ENCODE measurements at regions not wholly inside any gene's neighbourhood (a gene's known extent, or its start where the extent isn't known, plus 50 kb on each side); places are given as distances from the start of the nearest gene placed in this dataset.

GRCh38 chr18:41513438-41513837 lies 441.6 kb upstream of the PIK3C3 start:
- no peak for DNase-seq (ENCODE audit: low spot score)
- in situ Hi-C loops (cut with HindIII; ENCODE audit: low sequenced_read_pairs) = no loop called here

- no peak for DNase-seq (ENCODE audit: low spot score)
Measured at GRCh38 chr18:41504316-41504715, 450.7 kb upstream of the PIK3C3 start.

GRCh38 chr18:41501848-41502247 lies 453.2 kb upstream of the PIK3C3 start:
- no peak for DNase-seq (ENCODE audit: low spot score)

More at GRCh38 chr18:41504316-41504715, 450.7 kb upstream of the PIK3C3 start:
- in situ Hi-C loops (cut with HindIII; ENCODE audit: low sequenced_read_pairs) = no loop called here

GRCh38 chr18:41499345-41499744 lies 455.7 kb upstream of the PIK3C3 start:
- in situ Hi-C loops (cut with HindIII; ENCODE audit: low sequenced_read_pairs) = no loop called here
- no peak for DNase-seq (ENCODE audit: low spot score)

More at GRCh38 chr18:41501848-41502247, 453.2 kb upstream of the PIK3C3 start:
- in situ Hi-C loops (cut with HindIII; ENCODE audit: low sequenced_read_pairs) = no loop called here

GRCh38 chr18:41490861-41491260 lies 464.2 kb upstream of the PIK3C3 start:
- in situ Hi-C loops (cut with HindIII; ENCODE audit: low sequenced_read_pairs) = no loop called here
- DNase-seq (ENCODE audit: low spot score) = no peak

GRCh38 chr18:41486575-41486974 lies 468.5 kb upstream of the PIK3C3 start:
- DNase-seq (ENCODE audit: low spot score) = no peak
- in situ Hi-C loops (cut with HindIII; ENCODE audit: low sequenced_read_pairs) = no loop called here

GRCh38 chr18:41484069-41484468 lies 471.0 kb upstream of the PIK3C3 start:
- no peak for DNase-seq (ENCODE audit: low spot score)
- in situ Hi-C loops (cut with HindIII; ENCODE audit: low sequenced_read_pairs) = no loop called here

- in situ Hi-C loops (cut with HindIII; ENCODE audit: low sequenced_read_pairs) = no loop called here
- DNase-seq (ENCODE audit: low spot score) = no peak
Measured at GRCh38 chr18:41482501-41482900, 472.5 kb upstream of the PIK3C3 start.

GRCh38 chr18:41466436-41467160 lies 488.4 kb upstream of the PIK3C3 start:
- no peak for DNase-seq (ENCODE audit: low spot score)
- in situ Hi-C loops (cut with HindIII; ENCODE audit: low sequenced_read_pairs) = no loop called here

GRCh38 chr18:41465386-41465785 lies 489.6 kb upstream of the PIK3C3 start:
- DNase-seq (ENCODE audit: low spot score) = no peak
- in situ Hi-C loops (cut with HindIII; ENCODE audit: low sequenced_read_pairs) = no loop called here

GRCh38 chr18:41464278-41464677 lies 490.8 kb upstream of the PIK3C3 start:
- DNase-seq (ENCODE audit: low spot score) = no peak
- in situ Hi-C loops (cut with HindIII; ENCODE audit: low sequenced_read_pairs) = no loop called here

- in situ Hi-C loops (cut with HindIII; ENCODE audit: low sequenced_read_pairs) = no loop called here
- no peak for DNase-seq (ENCODE audit: low spot score)
Measured at GRCh38 chr18:41462946-41463345, 492.1 kb upstream of the PIK3C3 start.

- no peak for DNase-seq (ENCODE audit: low spot score)
- in situ Hi-C loops (cut with HindIII; ENCODE audit: low sequenced_read_pairs) = no loop called here
Measured at GRCh38 chr18:41461114-41461513, 493.9 kb upstream of the PIK3C3 start.

- no peak for DNase-seq (ENCODE audit: low spot score)
- in situ Hi-C loops (cut with HindIII; ENCODE audit: low sequenced_read_pairs) = no loop called here
Measured at GRCh38 chr18:41459656-41460055, 495.4 kb upstream of the PIK3C3 start.

- no peak for DNase-seq (ENCODE audit: low spot score)
- in situ Hi-C loops (cut with HindIII; ENCODE audit: low sequenced_read_pairs) = no loop called here
Measured at GRCh38 chr18:41458376-41458775, 496.7 kb upstream of the PIK3C3 start.

GRCh38 chr18:41457765-41458326 lies 497.2 kb upstream of the PIK3C3 start:
- in situ Hi-C loops (cut with HindIII; ENCODE audit: low sequenced_read_pairs) = no loop called here

GRCh38 chr18:41456831-41457230 lies 498.2 kb upstream of the PIK3C3 start:
- DNase-seq (ENCODE audit: low spot score) = no peak
- in situ Hi-C loops (cut with HindIII; ENCODE audit: low sequenced_read_pairs) = no loop called here

More at GRCh38 chr18:41457765-41458326, 497.2 kb upstream of the PIK3C3 start:
- DNase-seq (ENCODE audit: low spot score) = peak; percentile 15

GRCh38 chr18:41449612-41450011 lies 505.4 kb upstream of the PIK3C3 start:
- in situ Hi-C loops (cut with HindIII; ENCODE audit: low sequenced_read_pairs) = no loop called here
- no peak for DNase-seq (ENCODE audit: low spot score)

GRCh38 chr18:41444943-41445342 lies 510.1 kb upstream of the PIK3C3 start:
- no peak for DNase-seq (ENCODE audit: low spot score)
- in situ Hi-C loops (cut with HindIII; ENCODE audit: low sequenced_read_pairs) = no loop called here

GRCh38 chr18:41436772-41437171 lies 518.3 kb upstream of the PIK3C3 start:
- in situ Hi-C loops (cut with HindIII; ENCODE audit: low sequenced_read_pairs) = no loop called here
- DNase-seq (ENCODE audit: low spot score) = no peak

- DNase-seq (ENCODE audit: low spot score) = no peak
- in situ Hi-C loops (cut with HindIII; ENCODE audit: low sequenced_read_pairs) = no loop called here
Measured at GRCh38 chr18:41418598-41418997, 536.4 kb upstream of the PIK3C3 start.

All from G401 (cell line).